MCF 10A (cell line): ENCODE measurements at regions not wholly inside any gene's neighbourhood (a gene's known extent, or its start where the extent isn't known, plus 50 kb on each side); places are given as distances from the start of the nearest gene placed in this dataset.
"Not testable (repeated sequence)": the region's sequence is repeated elsewhere in the genome, so short reads cannot be mapped to it uniquely, and the experiment has no call there.

Experiments
- BruUV-seq: library from RNA; stranded (reverse); fragments of 400-500 nt; replicated peaks from 2 replicates; lab custom pipeline; 2021; lab: Mats Ljungman, UMichigan
- CTCF ChIA-PET: fragments of 300-600 bp; sonication (Branson Sonifier 250); formaldehyde crosslinking; extraction: SDS; loops from one replicate; lab custom pipeline; 2021; ENCODE audit warnings: antibody characterized with exemption, inconsistent platforms; lab: Yijun Ruan, JAX
- POLR2A ChIA-PET: fragments of 300-600, 350-650 bp; sonication (Branson Sonifier 250); formaldehyde crosslinking; extraction: SDS; loops from one replicate; lab custom pipeline; 2020; ENCODE audit warnings: antibody characterized with exemption, inconsistent platforms; lab: Yijun Ruan, JAX
- DNase-seq: peaks from one replicate; pipeline ENCODE4 v3.0.0-alpha.2; 2018; ENCODE audit not compliant: unreplicated experiment
- H3K27ac Mint-ChIP-seq: one replicate; pipeline ENCODE4 v1.8.0; 2022; ENCODE audit warnings: mild to moderate bottlenecking, low read depth, mixed read lengths; ENCODE audit not compliant: unreplicated experiment
- H3K27me3 Mint-ChIP-seq: one replicate; pipeline ENCODE4 v1.8.0; 2022; ENCODE audit warnings: mixed read lengths; ENCODE audit not compliant: insufficient read depth, unreplicated experiment
- H3K36me3 Mint-ChIP-seq: one replicate; pipeline ENCODE4 v1.8.0; 2022; ENCODE audit warnings: mild to moderate bottlenecking, moderate library complexity, mixed read lengths; ENCODE audit not compliant: insufficient read depth, unreplicated experiment
- H3K4me1 Mint-ChIP-seq: one replicate; pipeline ENCODE4 v1.8.0; 2022; ENCODE audit warnings: mixed read lengths; ENCODE audit not compliant: insufficient read depth, unreplicated experiment
- H3K4me3 Mint-ChIP-seq: one replicate; pipeline ENCODE4 v1.8.0; 2022; ENCODE audit warnings: mild to moderate bottlenecking, moderate library complexity, mixed read lengths; ENCODE audit not compliant: unreplicated experiment
- H3K9me3 Mint-ChIP-seq: one replicate; pipeline ENCODE4 v1.8.0; 2022; ENCODE audit warnings: mixed read lengths; ENCODE audit not compliant: unreplicated experiment
- intact Hi-C: fragments of 100-400 bp; cut with micrococcal nuclease; formaldehyde crosslinking; loops from 2 replicates; pipeline ENCODE4 v1.14.1; 2022

DNA sequence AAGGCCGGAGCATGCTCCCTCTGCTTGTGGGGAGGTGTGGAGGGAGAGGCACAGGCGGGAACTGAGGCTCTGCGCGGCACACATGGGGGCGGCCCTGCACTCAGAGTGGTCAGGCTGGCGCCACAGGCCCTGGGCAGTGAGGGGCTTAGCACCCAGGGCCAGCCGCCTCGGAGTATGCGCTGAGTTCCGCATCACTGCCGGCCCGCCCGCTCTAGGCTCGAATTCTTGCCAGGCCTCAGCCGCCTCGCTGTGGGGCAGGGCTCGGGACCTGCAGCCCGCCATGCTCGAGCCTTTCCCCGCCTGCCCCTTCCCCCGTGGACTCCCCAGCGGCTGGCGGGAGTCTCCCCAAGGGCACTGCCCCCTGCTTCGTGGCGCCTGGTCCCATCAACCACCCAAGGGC is 905.9 kb downstream of the SPATA31A6 start:
- H3K27me3 Mint-ChIP-seq, POLR2A ChIA-PET, H3K36me3 Mint-ChIP-seq, intact Hi-C loops, H3K9me3 Mint-ChIP-seq, H3K4me1 Mint-ChIP-seq, DNase-seq, BruUV-seq, CTCF ChIA-PET, H3K27ac Mint-ChIP-seq, H3K4me3 Mint-ChIP-seq: not testable (repeated sequence)

DNA sequence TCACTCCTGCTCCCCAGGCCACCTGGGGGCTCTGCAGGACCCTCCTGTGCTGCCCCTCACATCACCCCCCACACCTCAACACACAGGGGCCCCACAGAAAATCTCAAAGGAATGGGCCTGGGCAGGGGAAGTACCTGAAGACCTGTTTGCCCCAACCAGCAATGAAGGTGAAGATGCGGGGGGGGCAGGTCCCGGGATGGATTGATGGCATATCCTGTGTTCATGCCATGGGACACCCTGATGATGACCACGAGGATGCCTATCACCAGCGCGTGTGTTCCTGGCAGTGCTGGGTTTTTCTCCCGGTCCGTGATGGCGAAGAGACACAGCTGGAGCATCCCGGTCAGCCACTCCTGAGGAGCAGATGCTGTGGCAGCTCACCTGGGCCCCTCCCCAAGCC is 926.9 kb downstream of the SPATA31A6 start:
- CTCF ChIA-PET, DNase-seq, H3K36me3 Mint-ChIP-seq, H3K4me3 Mint-ChIP-seq, H3K4me1 Mint-ChIP-seq, H3K9me3 Mint-ChIP-seq, POLR2A ChIA-PET, BruUV-seq, intact Hi-C loops, H3K27me3 Mint-ChIP-seq, H3K27ac Mint-ChIP-seq: not testable (repeated sequence)

DNA sequence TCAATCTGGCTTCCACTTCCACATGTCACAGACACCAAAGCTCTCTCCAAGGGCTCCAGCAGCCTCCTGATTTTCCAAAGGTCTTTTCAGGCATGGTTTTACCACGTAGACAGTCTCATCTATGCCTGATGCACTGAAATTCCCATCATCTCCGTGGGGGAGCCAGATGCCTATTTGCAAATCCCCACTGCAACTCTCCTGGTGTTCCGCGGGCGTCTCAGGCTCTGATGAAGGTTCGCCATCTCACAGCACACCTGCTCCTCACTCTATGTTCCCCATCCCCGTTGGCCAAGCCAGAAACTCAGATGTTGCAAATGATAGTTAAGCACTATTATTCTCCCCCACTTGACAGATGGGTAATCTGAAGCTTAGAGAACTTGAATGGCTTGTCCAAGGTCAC is 929.4 kb downstream of the SPATA31A6 start:
- H3K27me3 Mint-ChIP-seq, H3K27ac Mint-ChIP-seq, BruUV-seq, H3K36me3 Mint-ChIP-seq, H3K4me3 Mint-ChIP-seq, H3K4me1 Mint-ChIP-seq, CTCF ChIA-PET, DNase-seq, POLR2A ChIA-PET, intact Hi-C loops, H3K9me3 Mint-ChIP-seq: not testable (repeated sequence)

DNA sequence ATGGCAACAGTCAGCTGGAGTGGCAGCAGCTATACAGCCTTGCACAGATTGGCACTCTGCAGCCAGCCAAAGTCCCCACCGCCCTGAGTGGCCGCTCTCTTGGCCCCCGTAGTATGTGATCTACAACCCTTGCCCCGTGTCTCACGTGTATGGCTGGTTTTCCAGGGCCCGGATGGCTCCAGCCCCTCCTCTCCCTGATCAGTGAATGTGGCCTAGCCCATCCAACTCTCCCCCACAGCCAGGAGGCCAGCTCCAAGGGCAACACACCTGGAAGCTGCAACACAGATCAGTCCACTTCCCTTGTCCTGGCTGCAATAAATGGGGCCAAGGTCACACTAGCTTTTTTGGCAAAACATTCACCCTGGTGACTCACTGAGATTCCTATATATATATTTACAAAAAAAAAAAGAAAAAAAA is 932.4 kb downstream of the SPATA31A6 start:
- H3K4me3 Mint-ChIP-seq, H3K36me3 Mint-ChIP-seq, H3K27me3 Mint-ChIP-seq, intact Hi-C loops, H3K9me3 Mint-ChIP-seq, H3K4me1 Mint-ChIP-seq, CTCF ChIA-PET, POLR2A ChIA-PET, BruUV-seq: not testable (repeated sequence)
- peak; percentile 73 for DNase-seq
- peak overlapping the region; percentile 47 for H3K27ac Mint-ChIP-seq

DNA sequence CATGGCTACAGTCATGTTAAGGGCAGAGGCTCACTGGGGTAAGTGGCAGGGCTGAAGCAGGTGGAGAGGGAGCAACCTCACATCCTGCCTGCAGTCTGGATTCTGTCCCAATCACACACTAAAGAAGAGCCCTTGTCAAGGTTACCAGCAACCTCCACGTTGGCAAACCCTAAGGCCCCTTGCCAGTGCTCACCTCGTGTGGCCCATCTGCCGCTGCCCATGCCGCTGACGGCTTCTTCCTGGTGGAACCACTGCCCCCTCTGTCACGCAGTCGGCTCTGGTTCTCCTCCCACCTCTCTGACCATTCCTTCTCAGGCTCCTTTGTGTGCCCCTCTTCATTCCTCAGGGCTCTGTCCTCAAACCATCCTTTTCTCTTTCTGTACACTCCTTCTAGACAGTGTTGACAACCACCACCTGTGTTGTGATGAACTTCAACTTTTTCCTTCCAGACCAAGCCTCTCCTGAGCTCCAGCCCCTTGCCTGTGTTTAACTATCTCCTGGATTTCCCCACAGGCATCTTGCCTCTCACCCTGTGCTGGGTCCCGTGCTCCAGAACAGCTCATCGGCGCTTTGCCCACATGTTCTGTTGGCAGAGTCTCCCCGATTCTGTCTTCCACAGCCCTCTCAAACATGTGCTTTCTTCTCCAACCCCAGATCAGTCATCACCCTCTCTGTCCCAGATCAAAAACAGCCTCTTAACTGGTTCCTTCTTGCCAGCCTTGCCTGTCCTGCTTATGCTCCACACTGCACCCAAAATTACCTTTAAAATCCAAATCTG is 934.8 kb downstream of the SPATA31A6 start:
- H3K4me1 Mint-ChIP-seq, CTCF ChIA-PET, H3K36me3 Mint-ChIP-seq, intact Hi-C loops, H3K27me3 Mint-ChIP-seq, POLR2A ChIA-PET, H3K27ac Mint-ChIP-seq, H3K4me3 Mint-ChIP-seq, H3K9me3 Mint-ChIP-seq, BruUV-seq, DNase-seq: not testable (repeated sequence)

DNA sequence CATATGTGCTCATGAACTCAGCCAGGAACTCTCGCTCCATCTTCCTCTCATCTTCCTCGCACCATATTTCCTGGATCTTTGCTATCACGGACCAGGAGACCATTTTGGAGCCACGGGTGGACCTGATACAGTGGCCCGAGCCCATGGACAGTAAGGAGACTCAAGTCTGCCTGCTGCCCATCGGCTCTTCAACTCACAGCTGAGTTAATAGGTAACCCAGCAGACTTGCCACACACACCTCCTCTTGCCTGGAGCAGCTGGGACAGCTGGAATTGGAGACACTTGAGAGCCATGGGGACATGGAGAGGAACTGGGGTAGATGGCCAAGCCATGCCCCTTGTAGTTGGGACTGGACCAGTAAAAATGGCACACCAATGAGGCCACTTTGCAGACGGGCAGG is 936.1 kb downstream of the SPATA31A6 start:
- H3K4me3 Mint-ChIP-seq, H3K27me3 Mint-ChIP-seq, DNase-seq, intact Hi-C loops, CTCF ChIA-PET, POLR2A ChIA-PET, BruUV-seq, H3K36me3 Mint-ChIP-seq, H3K27ac Mint-ChIP-seq, H3K4me1 Mint-ChIP-seq, H3K9me3 Mint-ChIP-seq: not testable (repeated sequence)

DNA sequence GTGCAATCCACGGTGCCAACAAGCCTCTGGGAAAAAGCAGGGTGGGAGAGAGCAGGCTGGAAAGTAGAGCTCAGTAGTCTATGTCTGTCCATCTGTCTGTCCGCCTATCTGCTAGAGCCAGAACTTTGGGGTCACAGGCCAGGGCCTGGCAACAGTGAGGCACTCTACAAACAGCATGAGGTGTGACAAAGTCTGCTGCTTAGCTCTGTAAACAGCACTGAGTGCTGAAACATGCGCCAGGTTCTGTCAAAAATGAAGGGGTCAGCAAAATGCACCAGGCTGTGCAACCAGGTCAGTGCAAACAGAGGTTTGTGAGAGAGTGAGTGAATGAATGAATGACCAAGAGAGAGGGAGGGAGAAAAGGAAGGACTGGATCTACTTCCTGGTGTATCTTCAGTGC is 936.5 kb downstream of the SPATA31A6 start:
- H3K27me3 Mint-ChIP-seq, H3K9me3 Mint-ChIP-seq, CTCF ChIA-PET, intact Hi-C loops, DNase-seq, H3K4me1 Mint-ChIP-seq, H3K27ac Mint-ChIP-seq, H3K4me3 Mint-ChIP-seq, POLR2A ChIA-PET, H3K36me3 Mint-ChIP-seq, BruUV-seq: not testable (repeated sequence)

DNA sequence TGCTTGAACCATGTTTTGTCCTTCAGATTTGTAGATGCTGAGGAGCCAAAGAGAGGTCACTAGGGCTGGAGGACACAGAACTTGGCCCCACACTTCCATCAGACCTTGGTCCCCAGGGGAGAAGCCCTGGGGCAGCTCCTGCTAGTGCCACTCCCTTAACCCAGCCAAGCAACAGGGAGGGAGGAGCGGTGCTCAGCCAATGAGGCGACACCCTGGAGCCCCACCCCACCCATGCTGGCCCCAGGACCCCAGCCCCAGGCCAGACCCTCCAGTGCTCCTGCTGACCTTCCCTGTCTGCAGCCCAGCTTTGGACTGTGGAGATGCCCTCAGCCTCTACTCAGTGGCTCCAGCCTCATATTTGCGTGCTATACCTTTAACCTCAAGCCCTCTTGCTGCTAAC is 942.4 kb downstream of the SPATA31A6 start:
- H3K27ac Mint-ChIP-seq, DNase-seq, H3K27me3 Mint-ChIP-seq, BruUV-seq, intact Hi-C loops, H3K9me3 Mint-ChIP-seq, POLR2A ChIA-PET, H3K36me3 Mint-ChIP-seq, H3K4me1 Mint-ChIP-seq, H3K4me3 Mint-ChIP-seq, CTCF ChIA-PET: not testable (repeated sequence)

DNA sequence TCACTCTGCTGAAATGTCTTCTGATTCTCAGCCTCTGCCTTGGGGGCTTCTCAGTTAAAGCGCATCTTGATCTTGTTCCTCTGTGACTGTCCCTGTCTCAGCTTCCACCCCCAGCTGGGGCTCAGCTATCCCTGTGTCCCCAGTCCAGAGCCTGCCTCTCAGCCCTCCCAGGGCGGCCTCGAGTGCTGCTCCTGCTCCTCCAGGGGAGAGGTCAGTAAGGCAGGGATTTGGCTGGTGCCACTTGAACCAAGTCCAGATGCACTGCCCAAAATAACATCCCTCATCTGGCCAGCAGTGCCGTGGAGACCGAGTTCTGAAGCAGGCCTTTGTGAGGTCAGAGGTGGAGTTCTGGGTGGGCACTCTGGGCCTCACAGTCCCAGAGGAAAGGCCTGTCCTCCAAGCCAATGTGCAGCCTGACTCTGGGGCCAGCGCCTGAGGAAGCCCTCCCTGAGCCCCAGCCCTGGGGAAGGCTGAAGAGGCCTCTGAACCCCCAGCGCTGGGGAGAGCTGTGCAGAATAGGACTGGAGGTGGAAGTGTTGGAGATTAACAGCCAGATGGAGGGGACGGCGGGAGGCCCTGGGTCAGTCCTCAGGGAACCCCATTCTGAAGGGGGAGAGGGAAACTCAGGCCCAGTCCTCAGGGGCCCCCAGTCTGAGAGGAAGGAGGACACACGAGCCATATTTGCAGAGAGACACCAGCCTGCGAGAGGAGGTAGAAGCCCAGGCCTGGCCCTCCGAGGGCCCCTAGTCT is 943.7 kb downstream of the SPATA31A6 start:
- BruUV-seq, DNase-seq, H3K27me3 Mint-ChIP-seq, H3K4me3 Mint-ChIP-seq, CTCF ChIA-PET, H3K4me1 Mint-ChIP-seq, H3K36me3 Mint-ChIP-seq, intact Hi-C loops, H3K9me3 Mint-ChIP-seq, POLR2A ChIA-PET, H3K27ac Mint-ChIP-seq: not testable (repeated sequence)
